GM18868 (cell line): ENCODE measurements at regions not wholly inside any gene's neighbourhood (a gene's known extent, or its start where the extent isn't known, plus 50 kb on each side); places are given as distances from the start of the nearest gene placed in this dataset.
"Not testable (repeated sequence)": the region's sequence is repeated elsewhere in the genome, so short reads cannot be mapped to it uniquely, and the experiment has no call there.

Source experiments
- ATAC-seq: cut with Tn5 transposase; IDR thresholded peaks from one replicate; pipeline ENCODE4 v1.9.1; 2021; ENCODE audit warnings: mild to moderate bottlenecking, moderate library complexity; ENCODE audit not compliant: unreplicated experiment

GRCh38 chr6:88458662-88459061, 292.5 kb upstream of the CNR1 start:
- no peak for ATAC-seq

GRCh38 chr6:88456221-88456859, 290.2 kb upstream of the CNR1 start:
- no peak for ATAC-seq

- ATAC-seq: no peak
Measured at GRCh38 chr6:88455317-88455716, 289.2 kb upstream of the CNR1 start.

- no peak for ATAC-seq
Measured at GRCh38 chr6:88454658-88455057, 288.5 kb upstream of the CNR1 start.

- no peak for ATAC-seq
Measured at GRCh38 chr6:88449770-88450169, 283.6 kb upstream of the CNR1 start.

- no peak for ATAC-seq
Measured at GRCh38 chr6:88445188-88445965, 279.2 kb upstream of the CNR1 start.

GRCh38 chr6:88443554-88443953, 277.4 kb upstream of the CNR1 start:
- ATAC-seq: peak; percentile 68

GRCh38 chr6:88442737-88443136, 276.6 kb upstream of the CNR1 start:
- ATAC-seq: no peak

GRCh38 chr6:88441346-88441745, 275.2 kb upstream of the CNR1 start:
- ATAC-seq: no peak

- peak; percentile 35 for ATAC-seq
Measured at GRCh38 chr6:88428068-88428467, 261.9 kb upstream of the CNR1 start.

GRCh38 chr6:88426005-88426404, 259.9 kb upstream of the CNR1 start:
- no peak for ATAC-seq

GRCh38 chr6:88422831-88423230, 256.7 kb upstream of the CNR1 start:
- no peak for ATAC-seq

- not testable (repeated sequence) for ATAC-seq
Measured at GRCh38 chr6:88420967-88421488, 254.9 kb upstream of the CNR1 start.

GRCh38 chr6:88418921-88419810, 253.0 kb upstream of the CNR1 start:
- not testable (repeated sequence) for ATAC-seq

- ATAC-seq: not testable (repeated sequence)
Measured at GRCh38 chr6:88417361-88417760, 251.2 kb upstream of the CNR1 start.

GRCh38 chr6:88413459-88413858, 247.3 kb upstream of the CNR1 start:
- no peak for ATAC-seq

GRCh38 chr6:88408355-88408754, 242.2 kb upstream of the CNR1 start:
- ATAC-seq: not testable (repeated sequence)

- ATAC-seq: not testable (repeated sequence)
Measured at GRCh38 chr6:88406674-88407073, 240.5 kb upstream of the CNR1 start.

GRCh38 chr6:88403486-88403885, 237.3 kb upstream of the CNR1 start:
- no peak for ATAC-seq

GRCh38 chr6:88402909-88403308, 236.8 kb upstream of the CNR1 start:
- no peak for ATAC-seq

- ATAC-seq: not testable (repeated sequence)
Measured at GRCh38 chr6:88390998-88391397, 224.9 kb upstream of the CNR1 start.
